Tongue (tissue), 1 donor: ENCODE measurements at regions not wholly inside any gene's neighbourhood (a gene's known extent, or its start where the extent isn't known, plus 50 kb on each side); places are given as distances from the start of the nearest gene placed in this dataset.
"Not testable (repeated sequence)": the region's sequence is repeated elsewhere in the genome, so short reads cannot be mapped to it uniquely, and the experiment has no call there.

Source experiments
- DNase-seq: peaks from one replicate; pipeline ENCODE4 v3.0.0-alpha.2; 2015

DNA sequence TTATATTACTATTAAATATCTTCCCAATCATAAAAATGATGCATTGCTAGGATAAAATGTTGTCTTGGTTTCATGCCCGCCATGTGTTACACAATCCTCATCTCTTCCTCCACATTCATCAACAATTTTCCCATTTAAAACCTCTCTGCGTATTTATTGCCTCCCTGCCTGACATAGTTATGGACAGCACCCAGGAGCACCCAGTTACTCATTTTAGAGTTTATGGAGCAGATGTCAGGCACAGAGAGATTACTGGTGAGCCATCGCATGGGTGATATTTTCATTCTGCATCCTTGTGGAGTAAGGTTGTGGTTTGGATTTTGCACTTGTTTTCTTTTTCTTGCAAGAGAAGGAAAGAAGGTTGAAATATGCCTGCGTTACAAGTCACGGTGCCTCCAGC is 116.7 kb upstream of the NPAS2 start:
- DNase-seq: no peak

DNA sequence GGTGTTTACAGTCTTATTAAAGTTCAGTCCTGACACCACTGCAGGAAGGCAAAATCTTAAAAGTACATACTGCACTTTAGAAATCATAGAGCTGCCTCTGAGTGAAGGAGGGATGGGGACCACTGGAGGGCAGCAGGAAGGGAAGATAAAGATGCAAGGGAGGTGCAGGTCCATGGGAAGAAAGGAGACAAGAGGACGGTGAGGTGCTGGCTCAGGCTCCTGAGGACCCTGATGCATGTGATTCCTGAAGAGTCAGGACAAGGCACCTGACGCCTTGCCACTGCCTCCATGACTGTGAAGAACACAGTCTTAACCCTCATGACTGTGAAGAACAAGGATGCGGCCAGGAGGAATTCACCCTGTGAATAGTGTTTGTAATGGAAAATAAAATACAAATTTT is 116.2 kb upstream of the NPAS2 start:
- DNase-seq: no peak

DNA sequence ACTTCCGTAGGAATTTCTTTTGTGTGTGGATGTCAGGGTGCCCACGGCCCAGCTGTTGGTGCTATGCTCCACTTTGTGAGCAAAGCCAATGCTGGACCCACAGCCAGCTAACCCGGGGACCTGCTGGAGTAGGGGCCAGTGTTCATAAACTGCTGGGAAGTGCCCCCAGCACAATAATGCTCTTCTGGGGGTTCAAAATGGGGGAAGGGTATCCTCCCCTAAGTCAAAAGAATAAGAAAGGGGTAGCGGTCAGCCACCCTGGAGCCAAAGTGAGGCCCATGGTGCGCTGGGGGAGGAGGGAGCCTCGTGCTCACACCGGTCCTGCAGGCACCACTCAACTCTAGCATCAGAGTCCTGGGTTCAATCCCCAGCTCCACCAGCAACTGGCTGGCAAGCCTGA is 115.8 kb upstream of the NPAS2 start:
- DNase-seq: no peak

DNA sequence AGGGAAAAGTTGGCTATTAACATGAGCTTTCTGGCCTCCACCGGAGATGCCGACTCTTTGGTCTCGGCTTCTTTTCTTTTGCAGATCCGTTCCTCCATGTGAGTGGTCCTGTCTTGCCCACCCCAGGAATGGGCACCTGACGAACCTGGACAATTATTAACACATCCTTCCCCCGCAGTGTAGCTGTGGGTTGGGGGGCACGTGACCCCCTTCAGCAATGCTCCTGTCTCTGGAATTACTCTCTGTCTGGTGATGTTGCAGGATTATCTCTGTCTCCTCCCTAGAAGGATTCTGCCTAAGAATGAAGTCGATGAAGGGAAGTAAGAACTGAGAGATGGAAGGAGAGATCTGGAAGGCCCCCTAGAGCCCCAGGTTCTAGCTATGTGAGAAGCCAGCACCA is 115.2 kb upstream of the NPAS2 start:
- DNase-seq: no peak

DNA sequence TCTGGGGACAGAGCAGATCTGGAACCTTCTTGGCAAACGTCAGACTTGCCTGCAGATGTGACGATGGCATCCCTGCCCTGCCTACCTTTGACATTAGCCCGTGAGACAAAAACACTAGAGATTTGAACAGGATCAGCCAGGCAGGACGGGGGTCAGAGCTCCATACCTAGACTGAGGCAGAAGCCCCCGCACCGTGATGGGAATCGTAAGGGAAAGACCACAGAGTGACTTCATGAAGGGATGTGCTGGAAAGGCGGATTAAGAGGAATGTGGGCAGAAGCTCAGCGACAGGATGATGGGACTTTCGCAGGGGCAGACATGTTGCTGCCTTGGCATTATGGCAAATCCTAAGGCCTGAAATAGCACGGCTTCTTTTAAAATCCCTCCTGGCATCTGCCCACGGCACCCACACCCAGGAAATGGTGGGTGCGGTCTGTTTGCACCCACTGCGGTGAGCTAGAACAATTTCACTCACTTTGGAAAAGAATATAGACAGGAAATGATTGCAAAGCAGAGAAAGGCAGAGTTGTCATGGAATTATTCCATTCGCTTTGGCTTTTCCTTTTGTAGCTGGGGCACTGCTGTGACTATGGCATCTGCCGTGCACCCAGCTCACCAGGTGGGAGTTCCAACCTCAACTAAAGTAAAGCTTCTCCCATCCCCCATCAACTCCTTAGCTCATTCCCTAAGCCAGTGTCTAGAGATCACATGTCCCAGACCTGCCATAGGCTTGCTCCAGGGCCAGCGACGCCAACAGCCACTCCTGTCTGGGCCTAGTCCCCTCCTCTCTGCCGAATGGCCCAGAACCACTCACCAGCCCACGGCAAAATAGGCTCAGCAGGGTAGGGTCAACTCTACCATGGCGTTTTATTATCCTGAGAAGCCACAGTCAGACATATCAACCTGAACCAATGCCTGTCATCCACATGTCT is 112.7 kb upstream of the NPAS2 start:
- no peak for DNase-seq

DNA sequence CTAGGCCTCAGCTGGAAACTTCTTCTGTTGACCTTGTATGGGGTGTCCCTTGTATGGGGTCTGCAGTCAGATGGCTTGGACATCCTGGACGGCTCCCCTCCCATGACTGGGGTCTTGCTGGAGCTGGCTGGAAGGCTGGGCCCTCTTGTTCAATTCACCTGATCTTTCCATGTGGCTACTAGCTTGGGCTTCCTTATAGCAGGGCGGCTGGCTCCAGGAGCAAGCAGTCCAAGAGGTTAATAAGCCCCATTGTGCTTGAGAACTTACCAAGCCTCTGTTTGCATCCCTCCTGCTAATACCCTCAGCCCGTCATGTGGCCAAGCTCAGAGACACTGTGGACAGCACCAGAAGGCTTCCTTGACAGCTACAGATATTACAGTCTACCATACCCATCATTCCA is 111.6 kb upstream of the NPAS2 start:
- no peak for DNase-seq

DNA sequence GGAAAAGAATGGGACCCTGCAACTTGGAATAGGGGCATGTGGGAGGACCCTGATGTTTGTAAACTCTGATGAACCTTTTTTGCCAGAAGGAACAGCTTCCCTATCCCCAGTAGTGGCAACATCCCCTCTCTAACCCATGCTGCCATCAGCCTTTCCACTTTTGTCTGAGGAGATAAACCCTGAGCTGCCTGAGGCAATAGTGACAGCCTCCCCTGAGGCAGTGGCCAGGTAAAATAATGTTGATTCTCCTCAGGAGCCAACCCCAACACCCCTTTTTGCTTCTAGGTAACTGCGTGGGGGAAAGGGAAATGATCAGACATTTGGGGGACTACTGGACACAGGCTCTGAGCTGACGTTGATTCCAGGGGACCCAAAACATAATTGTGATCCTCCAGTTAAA is 106.8 kb upstream of the NPAS2 start:
- DNase-seq: no peak

DNA sequence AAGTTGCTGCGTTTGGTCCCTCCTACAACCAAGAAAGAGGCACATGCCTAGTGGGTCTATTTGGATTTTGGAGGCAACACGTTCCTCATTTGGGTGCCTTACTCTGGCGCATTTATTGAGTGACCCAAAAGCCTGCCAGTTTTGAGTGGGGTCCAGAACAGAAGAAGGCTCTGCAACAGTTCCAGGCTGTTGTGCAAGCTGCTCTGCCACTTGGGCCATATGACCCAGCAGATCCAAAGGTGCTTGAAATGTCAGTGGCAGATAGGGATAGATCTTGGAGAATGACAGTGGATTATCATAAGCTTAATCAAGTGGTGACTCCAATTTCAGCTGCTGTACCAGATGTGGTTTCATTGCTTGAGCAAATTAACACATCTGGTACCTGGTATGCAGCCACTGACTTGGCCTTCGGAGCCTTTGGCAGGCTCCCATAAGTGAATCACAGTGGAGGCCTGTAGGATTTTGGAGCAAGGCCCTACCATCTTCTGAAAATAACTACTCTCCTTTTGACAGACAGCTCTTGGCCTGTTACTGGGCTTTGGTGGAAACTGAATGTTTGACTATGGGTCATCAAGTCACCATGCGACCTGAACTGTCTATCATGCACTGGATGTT is 105.4 kb upstream of the NPAS2 start:
- DNase-seq: not testable (repeated sequence)

DNA sequence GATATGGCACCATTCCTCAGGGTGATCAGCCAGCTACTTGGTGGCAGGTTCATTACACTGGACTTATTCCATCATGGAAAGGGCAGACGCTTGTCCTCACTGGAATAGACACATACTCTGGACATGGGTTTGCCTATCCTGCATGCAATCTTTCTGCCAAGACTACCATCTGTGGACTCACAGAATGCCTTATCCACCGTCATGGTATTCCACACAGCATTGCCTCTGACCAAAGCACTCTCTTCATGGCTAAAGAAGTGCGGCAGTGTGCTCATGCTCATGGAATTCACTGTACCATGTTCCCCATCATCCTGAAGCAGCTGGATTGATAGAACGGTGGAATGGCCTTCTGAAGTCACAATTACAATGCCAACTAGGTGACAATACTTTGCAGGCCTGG is 104.1 kb upstream of the NPAS2 start:
- not testable (repeated sequence) for DNase-seq

DNA sequence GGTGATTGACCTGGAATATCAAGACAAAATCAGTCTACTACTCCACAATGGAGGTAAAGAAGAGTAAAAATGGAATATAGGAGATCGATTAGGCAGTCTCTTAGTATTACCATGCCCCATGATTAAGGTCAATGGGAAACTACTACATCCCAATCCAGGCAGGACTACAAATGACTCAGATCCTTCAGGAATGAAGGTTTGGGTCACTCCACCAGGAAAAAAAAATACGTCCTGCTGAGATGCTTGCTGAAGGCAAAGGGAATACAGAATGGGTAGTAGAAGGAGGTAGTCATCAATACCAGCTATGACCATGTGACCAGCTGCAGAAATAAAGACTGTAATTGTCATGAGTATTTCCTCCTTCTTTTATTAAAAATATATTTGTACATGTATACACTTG is 103.4 kb upstream of the NPAS2 start:
- no peak for DNase-seq

DNA sequence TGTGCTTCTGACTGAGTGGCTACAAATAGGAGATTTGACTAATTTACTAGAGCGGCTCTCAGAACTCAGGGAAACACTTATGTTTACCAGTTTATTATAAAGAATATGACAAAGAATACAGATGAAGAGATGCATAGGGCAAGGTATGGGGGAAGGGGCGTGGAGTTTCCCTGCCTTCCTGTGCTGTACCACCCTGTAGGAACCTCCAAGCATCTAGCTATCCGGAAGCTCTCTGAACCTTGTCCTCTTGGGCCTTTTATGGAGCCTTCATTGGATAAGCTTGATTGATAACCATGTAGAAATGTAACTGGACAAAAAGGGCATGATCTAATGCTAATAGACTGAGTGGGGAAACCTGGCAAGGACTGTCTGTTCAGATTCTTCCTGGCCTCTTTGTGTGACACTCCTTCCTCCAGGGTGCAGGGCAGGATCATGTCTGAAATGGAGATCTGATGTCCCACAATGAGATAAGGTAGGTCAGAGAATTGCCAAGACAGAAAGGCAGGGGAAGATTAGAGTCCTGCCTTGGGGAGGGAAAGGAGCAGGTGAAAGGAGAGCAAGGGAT is 101.8 kb upstream of the NPAS2 start:
- no peak for DNase-seq

DNA sequence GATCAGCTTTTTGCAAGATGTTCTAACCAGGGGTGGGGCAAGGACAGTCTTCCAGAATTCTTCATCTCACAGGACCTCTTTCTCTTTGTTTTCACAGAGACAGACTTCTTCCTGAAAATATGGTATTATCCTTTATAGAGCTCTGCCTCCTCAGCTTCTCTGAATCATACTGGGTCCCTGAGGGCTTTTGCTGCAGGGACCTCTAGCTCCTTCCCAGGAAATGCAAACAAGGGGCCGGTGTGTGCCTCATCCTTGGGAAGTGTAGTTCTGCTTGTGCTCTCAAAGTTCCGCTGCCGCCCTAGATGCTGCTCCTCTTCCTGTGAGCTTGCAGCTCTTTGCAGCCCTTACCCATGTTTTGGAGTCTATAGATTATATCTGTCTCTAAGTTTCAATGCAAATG is 99.5 kb upstream of the NPAS2 start:
- no peak for DNase-seq

DNA sequence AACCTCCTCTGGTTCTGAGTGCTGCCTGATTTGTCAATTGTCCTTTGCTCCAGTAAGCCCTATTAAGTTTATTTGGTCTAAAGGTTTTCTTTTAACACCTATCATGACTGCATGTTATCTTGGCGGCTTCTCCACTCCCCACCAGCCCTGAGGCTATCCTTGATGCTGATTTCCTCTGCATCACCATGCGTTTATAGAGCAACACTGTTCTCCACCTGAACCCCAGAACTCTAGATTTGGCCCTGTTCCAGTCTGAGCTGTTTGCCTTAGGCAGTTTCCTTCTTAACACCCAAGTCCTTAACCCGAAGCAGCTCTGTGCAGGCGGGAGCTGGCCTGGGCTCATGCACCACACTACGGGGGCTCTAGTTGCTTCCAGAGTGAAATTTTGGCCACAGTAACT is 98.2 kb upstream of the NPAS2 start:
- no peak for DNase-seq

DNA sequence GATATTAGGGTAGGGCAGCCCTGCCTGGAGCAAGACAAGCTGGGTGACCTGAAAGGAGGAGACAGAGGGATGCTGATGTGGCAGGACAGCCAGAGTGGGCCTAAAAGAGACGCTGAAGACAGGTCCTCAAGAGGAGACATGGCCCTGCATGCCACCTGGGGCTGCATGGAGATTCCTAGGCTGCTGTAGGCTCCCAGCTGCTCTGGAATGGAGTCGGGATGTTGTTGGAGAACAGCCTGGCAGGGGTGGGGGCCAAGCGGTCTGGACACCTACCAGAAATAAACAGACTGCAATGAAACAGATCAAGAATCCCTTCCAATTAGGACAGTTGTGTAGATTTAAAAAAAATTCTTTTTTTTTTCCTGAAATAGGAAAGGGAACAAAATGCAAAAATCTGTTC is 97.8 kb upstream of the NPAS2 start:
- no peak for DNase-seq

DNA sequence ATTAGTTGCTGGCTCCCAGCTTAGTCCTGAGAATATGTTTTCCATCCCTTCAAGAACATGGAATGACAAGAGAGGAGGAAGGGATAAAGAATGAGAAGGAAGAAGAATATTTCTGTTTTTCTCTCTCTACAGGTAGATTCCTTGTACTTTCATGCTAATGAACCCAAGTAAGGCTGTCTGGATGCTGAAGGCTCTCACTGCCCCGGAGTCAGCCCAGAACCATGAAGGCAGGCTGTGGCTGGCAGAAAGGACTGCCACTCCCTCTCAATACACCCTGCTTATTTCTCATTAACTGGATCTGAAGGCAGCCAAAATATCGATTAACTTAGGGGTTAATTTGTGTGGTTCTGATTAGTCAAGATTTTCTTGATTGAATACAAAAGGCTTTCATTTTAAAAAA is 93.1 kb upstream of the NPAS2 start:
- DNase-seq: no peak

DNA sequence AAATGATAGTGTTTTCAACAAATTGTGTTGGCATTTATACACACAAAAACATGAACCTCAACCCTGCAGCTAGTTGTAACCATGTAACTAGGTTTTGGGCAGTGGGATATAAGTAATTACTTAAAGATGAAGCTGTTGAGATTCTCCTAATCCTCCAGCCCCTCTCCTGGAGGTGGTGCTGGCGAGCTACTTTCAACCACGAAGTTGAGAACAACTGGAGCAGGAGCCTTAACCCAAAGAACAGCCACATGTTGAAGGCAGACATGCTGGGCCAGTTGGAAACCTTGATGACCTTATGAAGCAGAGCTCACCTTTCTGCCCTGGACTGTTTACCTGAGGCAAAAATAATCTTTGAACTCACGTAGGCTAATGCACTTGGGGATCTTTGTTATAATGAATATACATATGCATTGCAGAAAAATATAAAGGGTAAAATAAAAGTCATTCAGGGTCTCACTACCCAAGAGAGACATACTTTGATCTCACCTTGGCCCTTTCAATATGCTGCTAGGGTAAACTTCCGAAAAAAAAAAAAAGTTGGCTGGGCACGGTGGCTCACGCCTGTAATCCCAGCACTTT is 89.6 kb upstream of the NPAS2 start:
- no peak for DNase-seq

DNA sequence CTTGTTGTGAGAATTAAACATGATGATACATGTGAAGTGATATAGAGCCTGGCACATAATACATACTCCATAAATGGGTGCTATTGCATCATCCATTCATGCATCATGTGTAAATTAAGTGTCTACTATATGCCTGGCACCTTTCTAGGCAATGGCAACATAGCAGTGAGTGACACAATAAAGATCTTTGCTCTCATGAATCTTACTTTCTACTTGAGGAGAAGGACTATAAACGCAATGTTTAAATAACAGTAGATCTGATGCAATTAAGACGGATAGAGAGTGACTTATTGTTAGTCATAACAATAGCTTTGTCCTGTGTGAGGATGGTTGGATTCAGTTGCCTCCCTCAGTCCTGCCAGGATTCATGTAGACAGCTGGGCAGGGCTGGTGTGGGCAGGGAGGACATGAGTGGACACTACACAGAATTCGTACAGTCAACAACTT is 88.4 kb upstream of the NPAS2 start:
- DNase-seq: no peak

DNA sequence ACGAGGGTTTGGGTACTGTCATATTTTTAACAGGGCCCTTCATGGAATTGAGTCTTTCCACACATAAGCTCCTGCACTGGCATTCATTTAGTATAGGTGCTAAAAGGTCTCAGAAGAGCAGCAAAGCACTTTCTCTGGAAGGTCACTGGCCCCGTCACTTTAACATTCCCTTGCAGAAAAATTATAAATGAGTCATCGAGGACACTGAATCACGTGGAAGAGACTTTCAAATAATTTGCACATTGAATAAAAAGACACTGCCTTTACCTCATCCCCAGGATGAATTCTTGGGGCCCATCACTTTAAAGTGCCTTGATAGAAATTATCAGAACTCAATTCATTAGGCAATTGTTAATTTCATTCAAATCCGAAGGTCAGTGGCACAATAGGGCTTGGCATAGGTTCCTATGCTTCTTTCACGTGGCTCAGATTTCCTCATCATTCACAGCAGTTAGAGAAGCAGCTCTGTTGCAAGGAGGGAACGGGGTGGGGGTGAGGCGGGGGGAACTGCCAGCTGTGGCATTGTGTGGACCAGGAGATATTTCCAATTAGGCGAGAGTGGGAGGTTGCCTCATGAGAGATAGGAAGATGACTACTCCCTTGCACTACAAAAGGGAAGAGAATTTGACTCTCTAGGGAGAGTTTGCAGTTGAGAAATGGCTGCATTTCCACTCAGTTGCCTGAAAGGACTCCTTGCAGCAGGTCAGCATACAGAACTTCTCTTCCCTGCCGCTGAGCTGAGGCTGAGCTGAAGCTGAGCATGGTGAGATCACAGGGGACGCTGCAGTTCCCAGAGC is 86.3 kb upstream of the NPAS2 start:
- DNase-seq: no peak

DNA sequence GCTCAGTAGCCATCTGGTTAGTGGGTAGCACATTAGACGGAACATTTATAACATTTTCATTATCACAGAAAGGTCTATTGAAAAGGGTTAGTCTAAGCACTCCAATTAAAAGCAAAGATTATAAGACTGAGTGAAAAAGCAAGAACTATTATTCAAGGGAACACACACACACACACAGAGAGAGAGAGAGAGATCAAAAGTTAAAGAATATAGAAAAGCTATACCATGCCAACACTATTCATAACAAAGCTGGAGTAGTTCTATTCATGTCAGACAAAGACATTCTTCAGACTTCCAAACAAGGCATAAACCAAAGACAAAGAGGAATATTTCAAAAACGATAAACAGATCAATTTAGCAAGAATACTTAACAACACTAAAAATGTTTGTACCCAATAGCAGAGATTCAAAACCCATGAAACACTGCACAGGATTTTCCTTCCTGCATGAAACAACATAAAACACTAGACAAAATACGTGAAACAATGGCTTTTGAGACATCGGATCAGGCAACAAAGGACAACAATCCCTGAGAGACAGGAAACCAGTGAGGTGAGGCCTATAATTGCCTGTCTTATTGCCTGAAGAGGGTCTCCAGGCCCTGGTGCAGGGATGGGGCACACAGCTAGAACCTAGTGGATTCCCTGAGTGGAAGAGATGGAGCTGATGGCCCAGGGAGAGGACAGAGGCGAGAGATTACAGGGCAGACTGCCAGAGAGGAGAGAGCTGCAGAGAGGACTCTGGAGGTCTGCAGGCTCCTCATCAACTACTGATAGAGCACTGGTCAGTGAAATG is 83.6 kb upstream of the NPAS2 start:
- no peak for DNase-seq

DNA sequence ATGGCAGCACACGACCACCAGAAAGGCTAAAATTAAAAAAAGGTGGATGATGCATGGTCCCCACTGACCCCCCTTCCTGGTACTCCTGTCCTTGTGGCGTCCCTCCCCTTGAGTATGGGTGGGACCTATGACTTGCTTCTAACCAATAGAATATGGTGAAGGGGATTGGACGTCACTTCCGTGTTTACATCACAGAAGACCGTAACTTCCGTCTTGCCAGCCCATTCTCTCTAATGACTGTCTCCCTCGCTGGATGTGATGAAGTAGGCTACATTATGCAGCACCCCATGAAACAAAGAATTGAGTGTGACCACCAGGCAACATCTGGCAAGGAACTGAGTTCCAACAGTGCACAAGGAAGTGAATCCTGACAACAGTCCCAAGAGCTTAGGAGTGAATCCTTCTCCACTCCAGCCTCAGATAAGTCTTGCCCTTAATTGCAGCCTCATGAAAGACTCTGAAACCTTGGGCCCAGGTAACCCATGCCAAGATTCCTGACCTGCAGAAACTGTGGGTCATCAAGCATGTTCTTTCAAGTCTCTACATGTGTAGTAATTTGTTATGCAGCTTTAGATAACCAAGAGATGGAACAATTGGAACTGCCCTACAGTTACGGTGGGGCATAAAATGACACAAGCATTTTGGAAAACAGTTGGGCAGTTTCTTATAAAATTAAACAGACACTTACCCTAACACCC is 80.1 kb upstream of the NPAS2 start:
- DNase-seq: no peak

DNA sequence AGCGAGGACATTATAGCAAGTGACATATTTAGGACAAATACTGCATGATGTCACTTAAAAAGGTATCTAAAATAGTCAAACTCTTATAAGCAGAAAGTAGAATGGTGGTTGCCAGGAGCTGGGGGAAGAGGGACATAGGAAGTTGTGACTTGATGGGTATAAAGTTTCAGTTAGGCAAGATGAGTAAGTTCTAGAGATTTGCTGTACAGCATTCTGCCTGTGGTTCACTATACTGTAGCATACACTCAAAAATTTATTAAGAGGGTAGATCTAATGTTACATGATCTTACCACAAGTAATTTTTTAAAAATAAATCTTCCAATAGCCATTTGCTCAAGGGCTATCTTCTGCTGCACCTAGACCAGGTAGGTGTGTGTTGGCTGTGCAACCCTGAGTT is 78.1 kb upstream of the NPAS2 start:
- DNase-seq: no peak
